ENCODE measurements at regions not wholly inside any gene's neighbourhood (a gene's known extent, or its start where the extent isn't known, plus 50 kb on each side); places are given as distances from the start of the nearest gene placed in this dataset.

DNA sequence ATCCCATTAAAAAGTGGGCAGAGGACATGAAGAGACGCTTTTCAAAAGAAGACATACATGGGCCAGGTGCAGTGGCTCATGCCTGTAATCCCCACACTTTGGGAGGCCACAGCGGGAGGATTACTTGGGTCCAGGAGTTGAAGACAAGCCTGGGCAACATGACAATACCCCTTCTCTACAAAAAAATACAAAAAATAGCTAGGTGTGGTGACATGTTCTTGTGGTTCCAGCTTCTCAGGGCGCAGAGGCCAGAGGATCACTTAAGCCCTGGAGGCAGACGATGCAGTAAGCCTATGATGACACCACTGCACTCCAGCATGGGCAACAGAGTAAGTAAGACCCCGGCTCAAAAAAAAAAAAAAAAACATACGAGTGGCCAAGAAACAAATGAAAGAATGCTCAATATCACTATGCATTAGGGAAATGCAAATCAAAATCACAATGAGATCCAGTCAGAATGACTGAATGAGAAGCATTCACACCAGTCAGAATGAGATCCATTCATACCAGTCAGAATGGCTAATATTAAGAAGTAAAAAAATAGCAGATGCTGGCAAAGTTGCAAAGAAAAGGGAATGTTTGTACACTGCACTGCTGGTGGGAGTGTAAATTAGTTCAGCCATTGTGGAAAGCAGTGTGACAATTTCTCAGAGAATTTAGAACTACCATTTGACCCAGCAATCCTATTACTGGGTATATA lies 550.2 kb upstream of the SLC39A10 start:
- TF ChIP-seq, protein P1, sequence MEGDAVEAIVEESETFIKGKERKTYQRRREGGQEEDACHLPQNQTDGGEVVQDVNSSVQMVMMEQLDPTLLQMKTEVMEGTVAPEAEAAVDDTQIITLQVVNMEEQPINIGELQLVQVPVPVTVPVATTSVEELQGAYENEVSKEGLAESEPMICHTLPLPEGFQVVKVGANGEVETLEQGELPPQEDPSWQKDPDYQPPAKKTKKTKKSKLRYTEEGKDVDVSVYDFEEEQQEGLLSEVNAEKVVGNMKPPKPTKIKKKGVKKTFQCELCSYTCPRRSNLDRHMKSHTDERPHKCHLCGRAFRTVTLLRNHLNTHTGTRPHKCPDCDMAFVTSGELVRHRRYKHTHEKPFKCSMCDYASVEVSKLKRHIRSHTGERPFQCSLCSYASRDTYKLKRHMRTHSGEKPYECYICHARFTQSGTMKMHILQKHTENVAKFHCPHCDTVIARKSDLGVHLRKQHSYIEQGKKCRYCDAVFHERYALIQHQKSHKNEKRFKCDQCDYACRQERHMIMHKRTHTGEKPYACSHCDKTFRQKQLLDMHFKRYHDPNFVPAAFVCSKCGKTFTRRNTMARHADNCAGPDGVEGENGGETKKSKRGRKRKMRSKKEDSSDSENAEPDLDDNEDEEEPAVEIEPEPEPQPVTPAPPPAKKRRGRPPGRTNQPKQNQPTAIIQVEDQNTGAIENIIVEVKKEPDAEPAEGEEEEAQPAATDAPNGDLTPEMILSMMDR (IDR thresholded peaks at IDR 0.05; ENCODE audit: control extremely low read depth in 1 of 3, insufficient read depth in 1 of 3, low read depth in 1 of 3, low read length in 3 of 3), result no peak
- TF ChIP-seq TBP (IDR thresholded peaks at IDR 0.05; ENCODE audit: low read depth, low read length), result no peak
- no peak for TF ChIP-seq GTF2F1 (IDR thresholded peaks at IDR 0.05; ENCODE audit: borderline replicate concordance, low read depth, low read length)
- TF ChIP-seq CHD2 (IDR thresholded peaks at IDR 0.05; ENCODE audit: low read length), result no peak
- TF ChIP-seq RBBP5 (IDR thresholded peaks at IDR 0.05; ENCODE audit: borderline replicate concordance, low read depth, low read length), result no peak
- no peak for TF ChIP-seq POLR2A (IDR thresholded peaks at IDR 0.05; ENCODE audit: control extremely low read depth in 1 of 2, low read depth in 2 of 2, low read length in 2 of 2)
- TF ChIP-seq MAX (IDR thresholded peaks at IDR 0.05), result no peak
